Activated CD4-positive, alpha-beta T cell treated with anti-CD3 and anti-CD28 coated beads, Interleukin-10, Interleukin-2, amounts not matched to agents 100 ng/mL and 50 ng/mL, durations not matched to agents 16 hours and 8 hours (primary cell): ENCODE measurements at regions not wholly inside any gene's neighbourhood (a gene's known extent, or its start where the extent isn't known, plus 50 kb on each side); places are given as distances from the start of the nearest gene placed in this dataset.
"Not testable (repeated sequence)": the region's sequence is repeated elsewhere in the genome, so short reads cannot be mapped to it uniquely, and the experiment has no call there.

Source experiments
- DNase-seq: peaks from one replicate; pipeline ENCODE4 v3.0.0-alpha.2; 2020

- no peak for DNase-seq
Observed at GRCh38 chr12:68387338-68387737, 55.2 kb upstream of the MDM1 start.

- no peak for DNase-seq
Observed at GRCh38 chr12:68389305-68389704, 57.1 kb upstream of the MDM1 start.

GRCh38 chr12:68391937-68392336, 59.8 kb upstream of the MDM1 start:
- no peak for DNase-seq

GRCh38 chr12:68392376-68392775, 60.2 kb upstream of the MDM1 start:
- DNase-seq: no peak

GRCh38 chr12:68393417-68393816, 61.3 kb upstream of the MDM1 start:
- no peak for DNase-seq

GRCh38 chr12:68397566-68398158, 65.5 kb upstream of the MDM1 start:
- DNase-seq: no peak

GRCh38 chr12:68398689-68399088, 66.5 kb upstream of the MDM1 start:
- not testable (repeated sequence) for DNase-seq

GRCh38 chr12:68400226-68400829, 68.2 kb upstream of the MDM1 start:
- DNase-seq: no peak

- no peak for DNase-seq
Observed at GRCh38 chr12:68402422-68402821, 70.3 kb upstream of the MDM1 start.

- no peak for DNase-seq
Observed at GRCh38 chr12:68403296-68403695, 71.1 kb upstream of the MDM1 start.

GRCh38 chr12:68403711-68404110, 71.5 kb upstream of the MDM1 start:
- DNase-seq: no peak

- DNase-seq: no peak
Observed at GRCh38 chr12:68405343-68405781, 73.2 kb upstream of the MDM1 start.

GRCh38 chr12:68406134-68406576, 74.0 kb upstream of the MDM1 start:
- DNase-seq: no peak

- no peak for DNase-seq
Observed at GRCh38 chr12:68406911-68407310, 74.7 kb upstream of the MDM1 start.

GRCh38 chr12:68410018-68410660, 78.0 kb upstream of the MDM1 start:
- DNase-seq: no peak

GRCh38 chr12:68411371-68411770, 79.2 kb upstream of the MDM1 start:
- no peak for DNase-seq

GRCh38 chr12:68414988-68415387, 82.8 kb upstream of the MDM1 start:
- DNase-seq: no peak

- DNase-seq: no peak
Observed at GRCh38 chr12:68416350-68416749, 84.2 kb upstream of the MDM1 start.

- DNase-seq: no peak
Observed at GRCh38 chr12:68416826-68417225, 84.7 kb upstream of the MDM1 start.

- no peak for DNase-seq
Observed at GRCh38 chr12:68418137-68418460, 85.9 kb upstream of the MDM1 start.

GRCh38 chr12:68420225-68421010, 88.3 kb upstream of the MDM1 start:
- DNase-seq: peak; percentile 62

- DNase-seq: no peak
Observed at GRCh38 chr12:68422159-68422558, 90.0 kb upstream of the MDM1 start.

- DNase-seq: no peak
Observed at GRCh38 chr12:68422956-68423574, 90.9 kb upstream of the MDM1 start.
